Mesenchymal stem cell (in vitro differentiated cells and primary cell): ENCODE measurements at regions not wholly inside any gene's neighbourhood (a gene's known extent, or its start where the extent isn't known, plus 50 kb on each side); places are given as distances from the start of the nearest gene placed in this dataset.

Source experiments
- DNase-seq: peaks from one replicate; pipeline ENCODE4 v3.0.0-alpha.2; 2013
- H2AFZ ChIP-seq: one replicate; pipeline ENCODE4 v1.6.1; 2013; ENCODE audit warnings: low read depth, mild to moderate bottlenecking, control low read depth, inconsistent platforms, low read length, moderate library complexity
- H2AK5ac ChIP-seq: 2 replicates; pipeline ENCODE4 v1.6.1; 2013; ENCODE audit warnings: low read length, moderate library complexity, mild to moderate bottlenecking, inconsistent platforms; ENCODE audit not compliant: severe bottlenecking
- H2BK120ac ChIP-seq: one replicate; pipeline ENCODE4 v1.6.1; 2013; ENCODE audit warnings: low read depth, mild to moderate bottlenecking, inconsistent platforms, low read length, moderate library complexity
- H2BK12ac ChIP-seq, 2 experiments: one replicate each; pipeline ENCODE4 v1.6.1; 2013; ENCODE audit warnings: inconsistent platforms in 2 of 2, low read length in 2 of 2, mild to moderate bottlenecking in 2 of 2, moderate library complexity in 2 of 2, control low read depth in 1 of 2
- H2BK15ac ChIP-seq: one replicate; pipeline ENCODE4 v1.6.1; 2013; ENCODE audit warnings: mild to moderate bottlenecking, low read depth, inconsistent platforms; ENCODE audit not compliant: poor library complexity, severe bottlenecking
- H2BK5ac ChIP-seq: 2 replicates; pipeline ENCODE4 v1.6.1; 2013; ENCODE audit warnings: low read depth, mild to moderate bottlenecking, low read length, control low read depth, inconsistent platforms; ENCODE audit not compliant: poor library complexity, severe bottlenecking
- H3K14ac ChIP-seq, 2 experiments: one replicate each; pipeline ENCODE4 v1.6.1; 2013; ENCODE audit warnings: inconsistent platforms in 2 of 2, low read length in 2 of 2, control low read depth in 1 of 2, mild to moderate bottlenecking in 1 of 2, moderate library complexity in 1 of 2
- H3K18ac ChIP-seq, 2 experiments: one replicate each; pipeline ENCODE4 v1.6.1; 2013; ENCODE audit warnings: inconsistent platforms in 2 of 2, low read length in 2 of 2, control low read depth in 1 of 2, low read depth in 1 of 2, mild to moderate bottlenecking in 1 of 2
- H3K23ac ChIP-seq, 2 experiments: one replicate each; pipeline ENCODE4 v1.6.1; 2013; ENCODE audit warnings: inconsistent platforms in 2 of 2, low read length in 2 of 2, mild to moderate bottlenecking in 2 of 2, moderate library complexity in 2 of 2, control low read depth in 1 of 2
- H3K27ac ChIP-seq: 2 replicates; pipeline ENCODE4 v1.5.1; 2013; ENCODE audit warnings: mild to moderate bottlenecking, moderate library complexity, low read length, control low read depth, inconsistent platforms; ENCODE audit not compliant: poor library complexity, severe bottlenecking
- H3K27me3 ChIP-seq, 2 experiments: 2 replicates each; pipeline versions ENCODE4 v1.6.1 to v1.7.0; 2013; ENCODE audit warnings: low read length in 2 of 2, mild to moderate bottlenecking in 2 of 2, moderate library complexity in 2 of 2, control low read depth in 1 of 2, inconsistent platforms in 1 of 2; ENCODE audit not compliant: control insufficient read depth in 1 of 2, insufficient read depth in 1 of 2
- H3K36me3 ChIP-seq, 2 experiments: 2 replicates each; pipeline versions ENCODE4 v1.6.1 to v1.7.0; 2013; ENCODE audit warnings: low read length in 2 of 2, control low read depth in 1 of 2, inconsistent platforms in 1 of 2, low read depth in 1 of 2, mild to moderate bottlenecking in 1 of 2; ENCODE audit not compliant: insufficient read depth in 2 of 2, control insufficient read depth in 1 of 2
- H3K4ac ChIP-seq, 2 experiments: one replicate each; pipeline ENCODE4 v1.6.1; 2013; ENCODE audit warnings: inconsistent platforms in 2 of 2, low read length in 2 of 2, mild to moderate bottlenecking in 2 of 2, moderate library complexity in 2 of 2, control low read depth in 1 of 2, low read depth in 1 of 2
- H3K4me1 ChIP-seq: 2 replicates; pipeline ENCODE4 v1.6.1; 2013; ENCODE audit warnings: low read depth, low read length, control low read depth; ENCODE audit not compliant: control insufficient read depth, insufficient read depth
- H3K4me2 ChIP-seq: 2 replicates; pipeline ENCODE4 v1.6.1; 2013; ENCODE audit warnings: low read length, mild to moderate bottlenecking, inconsistent platforms; ENCODE audit not compliant: poor library complexity, severe bottlenecking
- H3K4me3 ChIP-seq, 2 experiments: 2 replicates each; pipeline versions ENCODE4 v1.5.1 to v1.7.0; 2013; ENCODE audit warnings: low read length in 2 of 2, mild to moderate bottlenecking in 2 of 2, control low read depth in 1 of 2, low read depth in 1 of 2; ENCODE audit not compliant: insufficient read depth in 1 of 2
- H3K79me1 ChIP-seq: replicated peaks from 2 replicates; pipeline ENCODE4 v1.6.1; 2013; ENCODE audit warnings: mild to moderate bottlenecking, control low read depth, low read length, inconsistent platforms; ENCODE audit not compliant: poor library complexity, severe bottlenecking
- H3K9ac ChIP-seq: 2 replicates; pipeline ENCODE4 v1.7.0; 2013; ENCODE audit warnings: mild to moderate bottlenecking, low read length, moderate library complexity
- H3K9me3 ChIP-seq: 2 replicates; pipeline ENCODE4 v1.7.0; 2013; ENCODE audit warnings: mild to moderate bottlenecking, low read length; ENCODE audit not compliant: control insufficient read depth
- H4K8ac ChIP-seq: one replicate; pipeline ENCODE4 v1.6.1; 2013; ENCODE audit warnings: inconsistent platforms, mild to moderate bottlenecking, low read length, moderate library complexity
- H4K91ac ChIP-seq: one replicate; pipeline ENCODE4 v1.6.1; 2013; ENCODE audit warnings: mild to moderate bottlenecking, low read length, inconsistent platforms
- WGBS: methylation state at CpG from one replicate; pipeline ENCODE4 v1.1.7; 2013; ENCODE audit warnings: mixed read lengths; 5-methylcytosine and 5-hydroxymethylcytosine counted together

GRCh38 chr13:76730220-76730619 lies 156.0 kb downstream of the KCTD12 start:
- H2AK5ac ChIP-seq = no peak overlapping the region
- H2BK15ac ChIP-seq = no peak overlapping the region
- H3K36me3 ChIP-seq = no peaks in the 10 kb centered on the region
- H2BK12ac ChIP-seq = no peak overlapping the region
- no peak overlapping the region for H3K18ac ChIP-seq
- H3K4ac ChIP-seq = no peak overlapping the region
- no peak overlapping the region for H2BK5ac ChIP-seq
- no peak overlapping the region for H3K27ac ChIP-seq
- DNase-seq = no peak
- no peak overlapping the region for H3K4me2 ChIP-seq
- no peak overlapping the region for H4K8ac ChIP-seq
- no peak overlapping the region for H3K14ac ChIP-seq
- no peaks in the 10 kb centered on the region for H3K79me1 ChIP-seq
- no peak overlapping the region for H3K9ac ChIP-seq
- no peaks in the 10 kb centered on the region for H3K4me1 ChIP-seq
- no peak overlapping the region for H3K4me3 ChIP-seq
- no peak overlapping the region for H3K23ac ChIP-seq
- no peak overlapping the region for H2BK120ac ChIP-seq
- no peaks in the 10 kb centered on the region for H3K9me3 ChIP-seq
- no peak overlapping the region for H4K91ac ChIP-seq
- H3K27me3 ChIP-seq = no peaks in the 10 kb centered on the region
- no peak overlapping the region for H2AFZ ChIP-seq
- WGBS = 98% methylated on average over 3 of the region's 4 CpGs

DNA sequence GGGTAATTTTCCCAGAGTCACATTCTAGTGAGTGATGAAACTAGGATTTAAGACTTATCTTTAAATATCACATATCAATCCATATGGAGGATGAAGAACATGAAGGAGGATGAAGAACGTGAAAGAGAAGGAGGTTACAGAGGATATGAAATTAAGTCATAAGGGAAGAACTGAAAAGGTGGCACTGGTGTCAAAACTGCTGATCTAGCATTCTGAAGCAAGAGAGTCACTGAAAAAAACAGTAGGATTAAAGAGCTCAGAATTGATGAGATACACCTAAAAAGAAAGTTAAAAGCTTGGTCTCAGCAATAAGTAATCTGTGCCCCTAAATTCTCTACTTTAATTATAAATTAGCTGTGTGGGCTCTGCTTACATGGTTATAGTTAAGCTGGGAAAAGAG lies 156.5 kb downstream of the KCTD12 start:
- Histone ChIP-seq H2BK5ac (no peak overlapping the region), H2BK12ac (no peak overlapping the region), H2BK120ac (no peak overlapping the region), H2AFZ (no peak overlapping the region), H4K8ac (no peak overlapping the region), H3K27me3 (no peaks in the 10 kb centered on the region), H3K4me1 (no peaks in the 10 kb centered on the region), H3K23ac (no peak overlapping the region), H3K27ac (no peak overlapping the region), H3K18ac (no peak overlapping the region), H2AK5ac (no peak overlapping the region), H3K79me1 (no peaks in the 10 kb centered on the region), H3K14ac (no peak overlapping the region), H4K91ac (no peak overlapping the region), H3K4me2 (no peak overlapping the region), H3K36me3 (no peaks in the 10 kb centered on the region), H3K4me3 (no peak overlapping the region), H3K4ac (no peak overlapping the region), H2BK15ac (no peak overlapping the region), H3K9ac (no peak overlapping the region), H3K9me3 (no peaks in the 10 kb centered on the region)
- WGBS = 96% methylated on average over 1 of the region's 1 CpG
- DNase-seq = no peak

DNA sequence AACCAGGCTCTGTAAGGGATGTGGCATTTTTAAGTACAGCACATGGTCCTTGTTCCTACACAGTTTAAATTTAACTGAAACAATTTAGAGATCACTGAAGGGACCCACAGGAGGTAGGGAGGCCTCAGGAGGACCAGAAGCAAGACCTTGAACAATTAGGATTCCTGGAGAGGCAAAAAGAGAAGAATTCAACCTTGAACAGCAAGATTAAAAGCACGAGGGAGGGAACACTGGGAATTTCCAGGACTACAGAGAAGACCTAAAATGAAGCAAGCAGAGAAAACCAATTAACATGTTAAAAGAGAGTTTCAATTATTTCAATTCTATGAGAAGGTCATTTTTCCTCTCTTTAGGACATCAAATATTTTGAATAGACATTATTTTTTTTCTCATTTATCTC lies 160.3 kb downstream of the KCTD12 start:
- Histone ChIP-seq H2AFZ (no peak overlapping the region), H3K4me1 (peaks cover 3% of the 10 kb centered on the region), H3K36me3 (no peaks in the 10 kb centered on the region), H4K8ac (no peak overlapping the region), H3K27ac (no peak overlapping the region), H3K4me2 (no peak overlapping the region), H3K4me3 (no peak overlapping the region), H2BK120ac (no peak overlapping the region), H3K14ac (no peak overlapping the region), H3K9me3 (no peaks in the 10 kb centered on the region), H2BK5ac (no peak overlapping the region), H2BK15ac (no peak overlapping the region), H4K91ac (no peak overlapping the region), H3K9ac (no peak overlapping the region), H3K4ac (no peak overlapping the region), H2BK12ac (no peak overlapping the region), H3K23ac (no peak overlapping the region), H3K27me3 (no peaks in the 10 kb centered on the region), H3K79me1 (no peaks in the 10 kb centered on the region), H2AK5ac (no peak overlapping the region), H3K18ac (no peak overlapping the region)
- no peak for DNase-seq
- no CpG with 5 or more reads among the region's 1 CpG for WGBS

DNA sequence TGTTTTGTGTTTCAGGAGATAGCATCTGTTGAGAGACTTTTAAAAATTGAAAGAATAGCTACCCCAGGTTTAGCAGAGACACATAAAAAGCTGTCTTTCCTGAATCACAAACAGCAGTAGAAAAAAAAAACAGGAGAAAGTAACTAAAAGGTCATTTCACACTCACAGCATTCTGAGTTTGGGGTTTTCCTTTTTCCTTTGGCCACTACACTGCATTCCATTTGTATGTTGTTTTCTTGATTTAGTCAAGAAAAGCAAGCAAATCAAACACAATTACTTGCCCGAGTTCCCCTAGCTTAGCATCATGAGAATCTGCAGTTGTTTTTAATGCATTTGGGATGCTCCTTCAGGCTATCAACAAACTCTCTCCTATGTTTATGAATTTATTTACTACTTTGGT lies 161.0 kb downstream of the KCTD12 start:
- H3K27me3 ChIP-seq = no peaks in the 10 kb centered on the region
- no peak overlapping the region for H3K14ac ChIP-seq
- no peak overlapping the region for H3K23ac ChIP-seq
- no peak overlapping the region for H2AFZ ChIP-seq
- H3K4me3 ChIP-seq = peak overlapping the region in 1 of 2 experiments; percentile 11
- peak overlapping the region; percentile 53 for H3K9ac ChIP-seq
- no peaks in the 10 kb centered on the region for H3K9me3 ChIP-seq
- H3K18ac ChIP-seq = no peak overlapping the region
- H4K91ac ChIP-seq = no peak overlapping the region
- no peaks in the 10 kb centered on the region for H3K36me3 ChIP-seq
- H3K79me1 ChIP-seq = no peaks in the 10 kb centered on the region
- H2BK5ac ChIP-seq = no peak overlapping the region
- no peak overlapping the region for H2AK5ac ChIP-seq
- DNase-seq = no peak
- H3K27ac ChIP-seq = no peak overlapping the region
- H2BK12ac ChIP-seq = no peak overlapping the region
- no peak overlapping the region for H2BK15ac ChIP-seq
- 0% methylated on average over 1 of the region's 1 CpG for WGBS
- no peak overlapping the region for H2BK120ac ChIP-seq
- H3K4me1 ChIP-seq = peaks cover 3% of the 10 kb centered on the region
- no peak overlapping the region for H3K4ac ChIP-seq
- H3K4me2 ChIP-seq = no peak overlapping the region
- no peak overlapping the region for H4K8ac ChIP-seq
